ENCODE measurements at regions not wholly inside any gene's neighbourhood (a gene's known extent, or its start where the extent isn't known, plus 50 kb on each side); places are given as distances from the start of the nearest gene placed in this dataset.

GRCh38 chr6:150719831-150720230 is 120.1 kb downstream of the PLEKHG1 start:
- TF ChIP-seq ZC3H10 (CRISPR knock-in tag; IDR thresholded peaks at IDR 0.05) (no peak), CSRNP3 (CRISPR knock-in tag; IDR thresholded peaks at IDR 0.05) (no peak)

Measured in SK-N-SH treated with all-trans-retinoic acid at 6 μM for 48 hours (cell line).